MG63 (cell line): ENCODE measurements at regions not wholly inside any gene's neighbourhood (a gene's known extent, or its start where the extent isn't known, plus 50 kb on each side); places are given as distances from the start of the nearest gene placed in this dataset.

Source experiments
- DNase-seq: peaks from one replicate; pipeline ENCODE4 v3.0.0-alpha.2; 2020
- H3K27me3 ChIP-seq: fragments of 250-450 bp; sonication (Bioruptor Pico); 2 replicates; pipeline ENCODE4 v1.5.1; 2020; ENCODE audit warnings: mild to moderate bottlenecking, moderate library complexity
- H3K36me3 ChIP-seq: fragments of 250-450 bp; sonication (Bioruptor Pico); 2 replicates; pipeline ENCODE4 v1.5.1; 2020; ENCODE audit warnings: mild to moderate bottlenecking, moderate library complexity
- H3K4me3 ChIP-seq: fragments of 250-450 bp; sonication (Bioruptor Pico); 2 replicates; pipeline ENCODE4 v1.5.1; 2020; ENCODE audit warnings: mild to moderate bottlenecking, moderate library complexity
- H3K9me3 ChIP-seq: fragments of 250-450 bp; sonication (Bioruptor Pico); 2 replicates; pipeline ENCODE4 v1.5.1; 2020; ENCODE audit warnings: mild to moderate bottlenecking, moderate library complexity

DNA sequence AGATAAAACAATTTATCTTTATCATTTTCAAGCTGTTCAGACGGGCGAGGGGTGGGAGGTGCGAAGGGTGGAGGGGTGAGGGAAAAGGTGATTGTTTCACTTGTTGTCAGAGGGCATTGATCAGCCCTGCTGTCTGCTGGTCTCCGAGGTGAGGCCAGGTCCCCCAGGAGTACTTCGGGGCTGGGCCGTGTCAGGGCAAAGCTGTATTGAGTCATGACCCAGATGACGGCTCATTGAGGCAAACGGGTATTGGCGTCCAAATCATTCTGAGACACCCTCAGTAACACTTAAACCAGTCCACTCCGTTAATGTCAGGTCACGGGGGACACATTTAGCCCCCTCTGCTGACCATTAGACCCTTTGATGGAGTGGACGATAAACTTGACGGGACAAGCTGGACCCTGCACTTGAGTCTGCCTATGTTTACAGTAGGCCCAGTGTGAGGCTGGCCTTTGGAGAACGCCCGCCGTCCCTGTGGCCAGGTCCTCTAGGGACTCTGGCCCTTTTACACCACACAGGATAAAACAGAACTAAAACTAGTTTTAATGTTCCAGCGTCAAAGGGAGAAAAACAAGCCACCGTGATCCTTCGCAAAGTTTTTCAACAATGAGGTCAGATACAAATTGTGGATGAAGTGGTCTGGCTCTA, 502.2 kb upstream of the ZFHX3 start:
- Histone ChIP-seq H3K9me3 (no peaks in the 10 kb centered on the region), H3K4me3 (no peak overlapping the region), H3K27me3 (no peaks in the 10 kb centered on the region; the same call in 1 of the 2 replicates), H3K36me3 (no peaks in the 10 kb centered on the region)
- DNase-seq = no peak

DNA sequence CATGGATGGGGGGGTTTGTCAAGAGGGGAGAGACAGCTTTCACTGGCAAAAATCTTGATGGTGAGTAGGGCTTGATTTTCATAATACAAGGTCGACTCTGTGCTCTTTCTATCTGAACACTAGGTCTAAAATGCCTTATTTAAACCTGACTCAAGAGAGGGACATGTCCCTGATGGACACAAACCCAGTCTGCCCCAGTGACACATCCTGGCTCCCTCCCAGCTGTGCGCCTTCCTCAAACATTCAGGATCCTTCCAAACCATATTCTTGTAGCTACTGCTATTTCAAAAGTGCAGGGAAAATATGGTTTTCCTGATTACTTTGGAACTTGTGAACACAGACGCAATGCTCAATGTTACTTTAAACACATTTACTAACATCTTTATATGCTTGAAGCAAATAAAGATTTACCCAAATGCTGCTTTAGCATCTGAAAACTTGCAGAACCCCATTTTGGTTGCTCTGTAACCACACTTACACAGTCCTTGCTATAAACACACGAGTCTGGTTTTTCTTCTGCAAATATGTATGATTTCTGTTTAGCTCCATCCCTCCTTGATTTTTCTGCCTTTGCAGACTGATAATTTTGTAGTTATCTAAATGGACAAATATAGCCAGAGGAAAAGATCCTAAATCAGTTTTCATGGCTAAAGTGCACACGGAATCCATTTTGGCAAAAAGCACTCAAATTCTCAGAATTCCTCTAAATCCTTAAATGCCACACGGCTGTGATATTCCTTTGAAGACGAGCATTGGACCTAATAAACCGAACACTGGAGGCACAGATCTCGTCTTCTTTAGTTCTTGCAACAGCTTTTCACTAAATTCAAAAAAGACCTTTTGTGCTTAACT, 499.9 kb upstream of the ZFHX3 start:
- no peak overlapping the region for H3K4me3 ChIP-seq
- DNase-seq = no peak
- no peaks in the 10 kb centered on the region; the same call in 1 of the 2 replicates for H3K27me3 ChIP-seq
- H3K9me3 ChIP-seq = no peaks in the 10 kb centered on the region
- H3K36me3 ChIP-seq = no peaks in the 10 kb centered on the region

DNA sequence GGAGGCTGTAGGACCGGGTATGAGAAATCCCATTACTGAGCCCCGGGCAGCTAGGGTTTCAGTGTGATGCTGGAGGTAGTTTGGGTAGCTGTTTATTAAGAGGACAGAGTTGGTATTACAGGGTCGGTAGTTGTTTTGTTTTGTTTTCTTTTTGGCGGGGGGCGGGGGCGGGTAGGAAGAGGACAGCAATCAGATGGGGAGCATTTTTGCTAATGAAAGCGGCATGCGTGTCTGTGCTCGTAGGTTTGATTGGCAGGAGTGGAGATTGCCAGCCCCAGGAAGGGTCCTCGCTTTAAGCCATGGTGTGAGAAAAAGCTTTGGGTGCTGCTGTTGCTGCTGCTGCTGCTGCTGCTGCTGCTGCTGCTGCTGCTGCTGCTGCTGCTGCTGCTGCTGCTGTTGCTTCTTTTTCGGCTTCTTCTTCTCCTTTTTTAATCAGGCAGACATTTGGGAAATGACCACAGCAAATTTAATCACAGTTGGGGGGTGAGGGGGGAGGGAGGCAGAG, 498.5 kb upstream of the ZFHX3 start:
- Histone ChIP-seq H3K4me3 (no peak overlapping the region), H3K9me3 (no peaks in the 10 kb centered on the region), H3K36me3 (no peaks in the 10 kb centered on the region), H3K27me3 (no peaks in the 10 kb centered on the region; the same call in 1 of the 2 replicates)
- no peak for DNase-seq

DNA sequence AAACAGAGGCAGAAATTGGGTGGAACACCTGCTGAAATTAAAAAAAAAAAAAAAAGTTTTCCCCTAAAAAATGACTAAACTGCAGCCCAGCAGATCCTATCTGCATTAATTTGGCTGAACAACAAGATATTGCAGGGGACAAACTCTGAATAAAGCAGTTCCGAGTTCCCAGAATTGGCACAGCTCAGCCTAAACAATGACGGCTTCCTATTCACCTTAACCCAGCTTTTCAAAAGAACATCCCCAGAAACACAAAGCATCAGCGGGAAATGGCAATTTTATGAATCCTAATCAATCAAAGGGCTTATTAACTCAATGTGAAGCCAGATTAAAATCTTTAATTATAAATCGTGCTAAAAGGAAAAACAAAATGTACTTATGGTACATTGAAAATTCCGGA, 497.8 kb upstream of the ZFHX3 start:
- no peaks in the 10 kb centered on the region for H3K36me3 ChIP-seq
- H3K27me3 ChIP-seq = no peaks in the 10 kb centered on the region; the same call in 1 of the 2 replicates
- no peak overlapping the region for H3K4me3 ChIP-seq

DNA sequence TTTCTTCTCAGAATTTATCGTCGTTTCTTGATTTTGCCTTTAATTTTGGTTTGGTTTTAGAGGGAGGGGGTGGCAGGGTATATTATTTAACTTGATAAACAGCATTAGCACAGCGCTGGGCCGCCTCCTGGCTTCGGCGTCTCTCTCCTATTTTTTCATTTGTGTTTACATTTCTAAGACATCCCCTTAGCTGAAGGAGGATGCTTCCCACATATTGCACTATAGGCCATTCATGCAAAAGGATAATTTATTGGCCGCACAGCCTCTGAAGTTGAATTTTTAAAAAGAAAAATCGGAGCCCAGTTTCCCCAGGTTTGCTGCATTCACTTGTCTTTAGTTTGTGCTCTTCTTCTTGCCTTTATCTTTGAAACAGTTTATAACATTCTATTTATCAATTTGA, 497.4 kb upstream of the ZFHX3 start:
- no peak for DNase-seq
- Histone ChIP-seq H3K9me3 (no peaks in the 10 kb centered on the region), H3K36me3 (no peaks in the 10 kb centered on the region), H3K4me3 (no peak overlapping the region), H3K27me3 (no peaks in the 10 kb centered on the region; the same call in 1 of the 2 replicates)

More for the DNA sequence above, 497.8 kb upstream of the ZFHX3 start:
- no peaks in the 10 kb centered on the region for H3K9me3 ChIP-seq
- no peak for DNase-seq

DNA sequence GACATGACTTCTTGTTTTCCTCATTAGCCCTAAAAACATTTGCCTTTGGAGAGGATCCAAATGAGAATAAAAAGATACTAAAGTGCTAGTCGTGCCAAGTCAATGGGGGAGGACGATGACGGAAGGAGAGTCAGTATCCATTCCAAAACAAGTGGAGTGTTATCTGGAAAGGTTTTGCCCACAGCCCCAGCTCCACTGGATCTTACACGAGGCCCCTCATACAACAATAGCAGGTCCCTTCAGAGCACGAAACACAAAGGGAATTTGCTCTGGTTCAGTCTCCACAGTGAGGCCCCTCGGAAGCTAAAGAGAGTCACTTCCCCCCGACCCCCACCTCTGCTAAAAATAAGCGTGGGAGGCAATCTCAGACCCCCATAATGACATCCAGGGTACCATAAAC, 496.9 kb upstream of the ZFHX3 start:
- no peak overlapping the region for H3K4me3 ChIP-seq
- no peaks in the 10 kb centered on the region for H3K36me3 ChIP-seq
- H3K27me3 ChIP-seq = no peaks in the 10 kb centered on the region; the same call in 1 of the 2 replicates
- H3K9me3 ChIP-seq = no peaks in the 10 kb centered on the region
- DNase-seq = no peak

DNA sequence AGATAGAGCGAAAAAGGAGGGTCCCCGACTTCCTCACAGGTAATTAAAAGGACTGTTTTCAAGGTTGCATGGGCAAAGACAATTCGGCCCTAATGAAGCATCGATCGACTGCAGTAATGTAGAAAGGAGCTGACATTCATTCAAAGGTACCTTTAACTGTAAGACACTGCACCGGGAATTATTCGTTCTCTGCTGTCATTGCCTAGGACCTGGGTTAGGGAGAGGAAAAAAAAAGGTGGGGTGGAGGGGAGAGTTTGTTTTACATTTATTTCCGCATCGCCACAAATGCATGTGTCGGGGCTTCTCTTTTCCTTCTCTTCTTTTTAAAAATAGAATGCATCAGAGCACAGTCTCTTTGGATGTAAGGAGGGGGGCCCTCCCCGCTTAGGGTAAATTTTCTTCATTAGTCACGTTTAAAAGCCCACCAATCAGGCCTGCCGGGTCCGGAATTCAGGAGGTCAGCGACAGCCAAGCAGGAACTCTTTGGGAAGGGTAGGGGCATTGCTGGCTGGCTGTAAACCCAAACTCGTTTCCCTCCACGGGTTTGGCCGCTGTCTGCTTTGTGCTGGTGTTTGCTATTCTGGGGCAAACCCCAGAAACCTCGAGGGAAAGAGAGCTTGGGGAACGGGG, 496.2 kb upstream of the ZFHX3 start:
- DNase-seq = no peak
- Histone ChIP-seq H3K27me3 (no peaks in the 10 kb centered on the region; the same call in 1 of the 2 replicates), H3K36me3 (no peaks in the 10 kb centered on the region), H3K4me3 (no peak overlapping the region), H3K9me3 (no peaks in the 10 kb centered on the region)

DNA sequence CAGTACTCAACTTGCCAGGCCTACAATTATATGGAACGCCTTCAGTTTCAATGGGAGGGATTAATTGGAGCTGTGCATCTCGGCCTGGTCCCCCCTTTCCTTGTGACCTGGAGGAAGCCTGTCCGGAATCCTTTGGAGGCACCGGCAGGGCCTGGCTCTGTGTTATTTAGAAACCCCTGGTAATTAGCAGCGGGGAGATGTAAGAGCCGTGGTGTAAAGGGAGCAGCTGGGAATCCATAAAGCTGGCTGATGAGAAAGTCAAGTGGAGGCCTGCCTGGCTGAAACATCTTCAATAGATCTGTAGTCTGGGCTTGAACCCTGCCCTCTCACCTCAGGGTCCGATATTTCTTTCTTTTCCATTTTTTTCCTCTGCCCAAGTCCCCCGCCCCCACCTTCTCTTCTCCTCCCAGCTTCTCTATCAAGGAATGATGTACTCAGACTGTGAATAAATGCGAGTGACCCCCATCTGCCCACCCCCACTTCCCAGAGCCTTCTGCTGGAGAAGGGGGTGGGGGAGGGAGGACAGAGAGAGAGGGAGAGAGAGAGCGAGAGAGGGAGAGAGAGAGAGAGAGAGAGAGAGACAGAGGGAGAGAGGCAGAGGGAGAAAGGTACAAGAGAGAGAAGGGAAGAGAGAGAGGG, 495.5 kb upstream of the ZFHX3 start:
- Histone ChIP-seq H3K36me3 (no peaks in the 10 kb centered on the region), H3K4me3 (no peak overlapping the region), H3K27me3 (no peaks in the 10 kb centered on the region), H3K9me3 (no peaks in the 10 kb centered on the region)
- DNase-seq = no peak

DNA sequence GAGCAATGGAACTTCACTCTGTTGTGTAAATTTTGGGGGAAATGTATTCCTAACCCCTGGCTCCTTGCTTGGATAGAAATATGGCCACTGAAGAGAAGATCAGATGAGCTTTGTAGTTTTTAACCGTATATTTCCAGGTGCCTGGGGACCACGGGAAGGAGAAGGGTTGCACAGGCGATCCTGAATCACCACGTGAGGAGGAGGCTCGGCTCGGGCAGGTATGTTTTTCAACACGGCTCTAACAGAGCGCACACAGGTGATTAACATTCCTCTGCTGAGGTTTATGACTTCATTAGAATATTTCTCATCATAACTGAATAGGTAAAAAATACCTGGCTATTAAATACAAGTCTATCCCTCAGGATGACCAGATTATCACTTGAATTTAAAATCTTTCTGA, 495.0 kb upstream of the ZFHX3 start:
- Histone ChIP-seq H3K27me3 (no peaks in the 10 kb centered on the region), H3K4me3 (no peak overlapping the region), H3K9me3 (no peaks in the 10 kb centered on the region), H3K36me3 (no peaks in the 10 kb centered on the region)
- no peak for DNase-seq

DNA sequence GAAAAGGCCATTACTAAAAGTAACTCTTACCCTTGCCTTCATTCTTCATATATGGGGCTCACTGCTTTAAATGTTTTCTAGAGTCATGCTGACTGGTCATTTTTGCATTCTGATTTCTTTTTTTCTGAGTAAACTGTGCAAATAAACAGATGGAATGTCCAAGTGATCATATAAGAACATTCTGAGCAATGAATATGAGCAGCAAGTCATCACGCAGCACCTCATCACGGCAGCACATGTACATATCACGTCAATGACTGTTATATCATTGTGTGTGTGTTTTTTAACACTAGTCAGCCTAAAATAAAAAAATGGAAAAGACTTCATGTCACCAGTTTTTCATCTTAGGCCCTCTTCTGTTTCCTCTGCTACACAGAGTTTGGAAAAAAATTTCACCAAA, 490.0 kb upstream of the ZFHX3 start:
- no peaks in the 10 kb centered on the region for H3K9me3 ChIP-seq
- H3K4me3 ChIP-seq = no peak overlapping the region
- H3K27me3 ChIP-seq = no peaks in the 10 kb centered on the region
- H3K36me3 ChIP-seq = no peaks in the 10 kb centered on the region
- DNase-seq = no peak

DNA sequence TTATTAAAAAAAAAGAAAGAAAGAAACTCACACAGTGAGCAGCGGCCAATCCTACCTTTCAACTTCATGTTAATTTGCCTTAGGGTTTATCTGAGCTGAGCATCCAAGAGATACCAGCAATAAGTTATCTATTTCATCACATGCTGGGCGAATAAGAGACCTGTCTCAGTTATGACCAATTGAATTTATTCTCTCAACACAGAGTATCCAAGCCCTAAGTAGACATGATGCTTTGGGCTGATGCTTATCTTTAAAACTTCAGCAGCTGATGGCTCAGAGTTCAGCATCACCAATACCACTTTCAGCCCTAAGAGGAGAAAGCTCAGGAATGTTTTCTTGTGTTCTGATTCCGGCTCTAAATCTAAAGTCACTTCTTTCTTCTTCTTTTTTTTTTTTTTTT, 489.0 kb upstream of the ZFHX3 start:
- Histone ChIP-seq H3K9me3 (no peaks in the 10 kb centered on the region), H3K4me3 (no peak overlapping the region), H3K27me3 (no peaks in the 10 kb centered on the region), H3K36me3 (no peaks in the 10 kb centered on the region)
- no peak for DNase-seq

DNA sequence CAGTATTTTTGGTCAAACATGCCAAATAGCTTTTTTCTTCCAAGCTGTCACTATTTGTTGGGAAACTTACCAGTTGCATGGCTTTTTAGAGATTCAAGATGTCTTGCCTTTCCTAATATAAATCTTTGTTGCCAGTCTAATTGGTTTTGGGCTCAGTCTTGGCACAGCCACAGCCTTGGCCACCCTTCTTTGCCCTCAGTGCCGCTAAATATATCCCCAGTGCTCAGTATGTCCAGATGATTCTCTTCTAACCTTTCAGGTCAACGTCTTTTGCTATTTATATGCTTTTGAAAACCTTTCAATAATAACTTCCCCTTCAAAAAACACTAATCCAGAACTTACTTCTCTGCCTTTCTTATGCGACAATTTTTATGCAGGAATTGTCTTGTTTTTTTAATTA, 483.1 kb upstream of the ZFHX3 start:
- no peaks in the 10 kb centered on the region for H3K9me3 ChIP-seq
- no peak for DNase-seq
- H3K27me3 ChIP-seq = no peaks in the 10 kb centered on the region
- H3K36me3 ChIP-seq = no peaks in the 10 kb centered on the region
- H3K4me3 ChIP-seq = no peak overlapping the region

DNA sequence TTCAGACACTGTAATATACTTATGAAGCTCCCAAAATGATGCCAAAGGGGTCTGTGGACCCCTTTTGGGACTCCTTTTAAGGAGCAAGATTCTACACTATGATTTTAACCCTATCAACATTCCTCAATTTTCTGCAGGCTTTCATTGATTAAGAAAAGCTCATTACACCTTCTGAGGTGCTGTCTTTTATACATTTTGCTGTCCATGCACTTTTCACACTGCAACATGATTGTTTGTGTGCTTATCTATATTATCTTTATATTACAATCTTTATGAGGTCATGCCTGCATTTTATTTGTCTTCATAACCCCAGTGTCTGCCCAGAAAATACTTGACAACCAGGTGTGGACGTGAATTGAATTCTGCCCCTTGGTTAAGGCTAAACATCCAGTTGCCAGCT, 482.6 kb upstream of the ZFHX3 start:
- Histone ChIP-seq H3K27me3 (no peaks in the 10 kb centered on the region), H3K4me3 (no peak overlapping the region), H3K36me3 (no peaks in the 10 kb centered on the region), H3K9me3 (no peaks in the 10 kb centered on the region)
- no peak for DNase-seq

DNA sequence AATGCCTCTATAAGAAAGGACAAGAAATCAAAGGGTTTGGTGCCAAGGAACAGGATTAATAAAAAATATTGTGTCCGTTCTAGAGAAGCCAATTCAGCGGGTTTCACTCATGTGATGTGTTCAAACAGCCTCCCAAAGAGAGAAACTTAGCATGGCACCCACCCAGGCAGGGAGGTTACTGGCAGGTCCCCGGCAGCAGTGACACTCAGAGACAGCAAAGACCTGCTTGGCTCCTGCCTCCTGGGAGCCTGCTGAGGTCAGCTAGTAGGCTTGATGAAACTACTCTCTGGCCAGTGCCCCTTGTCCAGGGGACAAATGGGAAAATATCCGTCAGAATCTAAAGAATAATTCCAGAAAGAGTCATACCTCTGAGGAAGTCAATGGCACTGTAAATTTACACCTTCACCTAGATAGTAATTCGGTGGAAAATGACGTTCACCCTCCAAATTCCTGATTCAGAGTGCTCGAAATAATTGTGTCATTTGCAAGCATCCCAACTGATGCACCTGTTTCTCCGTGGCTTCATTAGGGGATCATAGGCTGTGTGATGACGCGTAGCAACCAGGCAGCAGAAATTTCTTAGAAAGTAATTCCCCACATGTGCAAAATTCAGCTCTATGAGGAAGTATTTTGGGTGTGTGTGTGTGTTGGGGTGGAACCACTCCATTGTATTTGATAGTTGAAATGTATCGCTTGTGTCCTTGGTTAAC, 481.5 kb upstream of the ZFHX3 start:
- Histone ChIP-seq H3K36me3 (no peaks in the 10 kb centered on the region), H3K4me3 (no peak overlapping the region), H3K27me3 (no peaks in the 10 kb centered on the region), H3K9me3 (no peaks in the 10 kb centered on the region)
- no peak for DNase-seq

DNA sequence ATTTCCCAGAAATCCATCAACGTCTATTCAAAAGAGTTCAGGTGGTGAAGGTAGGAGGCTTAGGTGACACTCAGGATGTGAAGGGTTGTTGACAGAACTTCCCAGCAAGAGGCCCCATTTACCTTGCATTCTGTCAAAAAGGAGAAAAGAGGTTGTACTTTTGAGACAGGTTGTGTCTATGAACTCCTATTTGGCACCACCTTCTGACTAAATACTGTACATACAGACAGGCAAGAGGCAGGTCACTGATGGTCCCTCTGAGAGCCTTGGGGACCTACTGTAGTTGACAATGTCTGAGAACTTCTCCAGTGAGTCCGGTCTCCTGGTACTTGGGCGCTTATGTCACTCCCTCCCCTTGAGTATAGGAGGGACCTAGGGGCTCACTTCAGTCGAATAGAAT, 479.3 kb upstream of the ZFHX3 start:
- no peak for DNase-seq
- H3K36me3 ChIP-seq = no peaks in the 10 kb centered on the region
- H3K4me3 ChIP-seq = no peak overlapping the region
- H3K27me3 ChIP-seq = no peaks in the 10 kb centered on the region
- H3K9me3 ChIP-seq = no peaks in the 10 kb centered on the region

DNA sequence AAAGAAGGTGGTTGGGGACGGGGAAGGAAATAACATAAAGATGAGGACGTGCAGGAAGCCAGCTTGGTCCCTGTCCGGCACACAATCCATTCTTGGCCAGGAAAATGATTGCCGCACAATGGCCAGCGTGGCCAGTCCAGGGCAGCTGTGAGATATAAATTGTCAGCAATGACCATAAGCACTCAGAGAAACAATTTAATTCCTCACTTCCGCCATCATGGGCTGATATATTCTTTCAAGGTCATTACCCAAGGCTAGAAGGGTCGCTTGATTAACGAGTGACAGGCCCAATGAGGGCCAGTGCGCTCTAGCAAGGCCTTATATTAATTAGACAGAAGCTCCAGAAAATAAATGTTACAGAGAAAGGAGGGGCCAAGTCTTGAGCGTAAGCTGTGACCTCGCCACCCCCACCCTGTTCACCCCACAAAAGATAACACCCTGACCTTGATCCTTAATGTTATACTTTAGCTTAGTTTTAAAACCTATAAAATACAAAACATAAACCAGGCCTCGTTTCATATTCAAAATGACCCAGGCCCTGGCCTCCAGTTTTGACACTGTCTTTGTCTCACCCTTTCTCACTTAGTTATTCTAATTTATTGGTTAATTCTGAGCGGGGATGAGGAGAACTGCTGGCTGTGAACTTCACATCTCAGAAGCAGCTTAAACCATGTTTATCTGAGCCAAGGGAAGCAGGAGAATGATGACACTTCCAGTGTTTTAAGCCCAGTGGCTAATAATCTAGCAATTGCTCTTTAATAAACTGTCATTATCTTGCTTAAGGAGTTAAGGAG, 478.3 kb upstream of the ZFHX3 start:
- DNase-seq = no peak

More for the DNA sequence above, 478.3 kb upstream of the ZFHX3 start:
- no peaks in the 10 kb centered on the region for H3K27me3 ChIP-seq
- no peak overlapping the region for H3K4me3 ChIP-seq
- no peaks in the 10 kb centered on the region for H3K36me3 ChIP-seq
- H3K9me3 ChIP-seq = no peaks in the 10 kb centered on the region
